Activated CD4-positive, alpha-beta T cell treated with anti-CD3 and anti-CD28 coated beads, Interleukin-2, amount 10 ng/mL, durations not matched to agents 24 days and 14 days (primary cell): ENCODE measurements at regions not wholly inside any gene's neighbourhood (a gene's known extent, or its start where the extent isn't known, plus 50 kb on each side); places are given as distances from the start of the nearest gene placed in this dataset.

Experiments used
- DNase-seq: peaks from one replicate; pipeline ENCODE4 v3.0.0; 2022
- H3K27ac Mint-ChIP-seq: one replicate; pipeline ENCODE4 v1.8.0; 2022; ENCODE audit warnings: mild to moderate bottlenecking, mixed read lengths
- H3K27me3 Mint-ChIP-seq: one replicate; pipeline ENCODE4 v1.8.0; 2022; ENCODE audit warnings: mixed read lengths
- H3K36me3 Mint-ChIP-seq: one replicate; pipeline ENCODE4 v1.8.0; 2022; ENCODE audit warnings: low read depth, mild to moderate bottlenecking, mixed read lengths
- H3K4me1 Mint-ChIP-seq: one replicate; pipeline ENCODE4 v1.8.0; 2021; ENCODE audit warnings: mixed read lengths
- H3K4me3 Mint-ChIP-seq: one replicate; pipeline ENCODE4 v1.8.0; 2022; ENCODE audit warnings: mild to moderate bottlenecking, moderate library complexity, mixed read lengths
- H3K9me3 Mint-ChIP-seq: one replicate; pipeline ENCODE4 v1.8.0; 2021; ENCODE audit warnings: mixed read lengths
- intact Hi-C: fragments of 100-400 bp; cut with micrococcal nuclease; formaldehyde crosslinking; loops from one replicate; pipeline ENCODE4 v1.15.1; 2023

- Mint-ChIP-seq H3K27ac (no peak overlapping the region), H3K4me3 (no peak overlapping the region), H3K27me3 (peaks cover 1% of the 10 kb centered on the region), H3K36me3 (no peaks in the 10 kb centered on the region), H3K9me3 (no peaks in the 10 kb centered on the region), H3K4me1 (no peaks in the 10 kb centered on the region)
- DNase-seq, result no peak
- intact Hi-C loops, result no loop called here
Measured at GRCh38 chr1:232499188-232499587, 130.7 kb downstream of the SIPA1L2 start.

- peaks cover 1% of the 10 kb centered on the region for H3K27me3 Mint-ChIP-seq
- H3K4me3 Mint-ChIP-seq, result no peak overlapping the region
- H3K27ac Mint-ChIP-seq, result no peak overlapping the region
- H3K36me3 Mint-ChIP-seq, result no peaks in the 10 kb centered on the region
- H3K9me3 Mint-ChIP-seq, result no peaks in the 10 kb centered on the region
- no peak for DNase-seq
- intact Hi-C loops, result no loop called here
- no peaks in the 10 kb centered on the region for H3K4me1 Mint-ChIP-seq
Measured at GRCh38 chr1:232493869-232494268, 136.1 kb downstream of the SIPA1L2 start.

GRCh38 chr1:232489256-232489655, 140.7 kb downstream of the SIPA1L2 start:
- H3K36me3 Mint-ChIP-seq, result no peaks in the 10 kb centered on the region
- DNase-seq, result no peak
- H3K27me3 Mint-ChIP-seq, result no peaks in the 10 kb centered on the region
- H3K4me3 Mint-ChIP-seq, result no peak overlapping the region
- H3K9me3 Mint-ChIP-seq, result no peaks in the 10 kb centered on the region
- no peak overlapping the region for H3K27ac Mint-ChIP-seq
- intact Hi-C loops, result no loop called here
- H3K4me1 Mint-ChIP-seq, result no peaks in the 10 kb centered on the region

- Mint-ChIP-seq H3K4me1 (no peaks in the 10 kb centered on the region), H3K27me3 (no peaks in the 10 kb centered on the region), H3K4me3 (no peak overlapping the region), H3K36me3 (no peaks in the 10 kb centered on the region), H3K9me3 (no peaks in the 10 kb centered on the region), H3K27ac (no peak overlapping the region)
- DNase-seq, result no peak
- intact Hi-C loops, result no loop called here
Measured at GRCh38 chr1:232487236-232487635, 142.7 kb downstream of the SIPA1L2 start.

GRCh38 chr1:232486454-232487207, 143.3 kb downstream of the SIPA1L2 start:
- no peaks in the 10 kb centered on the region for H3K36me3 Mint-ChIP-seq
- no peaks in the 10 kb centered on the region for H3K27me3 Mint-ChIP-seq
- H3K27ac Mint-ChIP-seq, result no peak overlapping the region
- DNase-seq, result no peak
- H3K4me1 Mint-ChIP-seq, result no peaks in the 10 kb centered on the region
- H3K4me3 Mint-ChIP-seq, result no peak overlapping the region
- intact Hi-C loops, result no loop called here
- no peaks in the 10 kb centered on the region for H3K9me3 Mint-ChIP-seq

GRCh38 chr1:232486006-232486405, 143.9 kb downstream of the SIPA1L2 start:
- no peaks in the 10 kb centered on the region for H3K36me3 Mint-ChIP-seq
- H3K27me3 Mint-ChIP-seq, result no peaks in the 10 kb centered on the region
- H3K4me3 Mint-ChIP-seq, result no peak overlapping the region
- intact Hi-C loops, result no loop called here
- DNase-seq, result no peak
- no peak overlapping the region for H3K27ac Mint-ChIP-seq
- H3K9me3 Mint-ChIP-seq, result no peaks in the 10 kb centered on the region
- no peaks in the 10 kb centered on the region for H3K4me1 Mint-ChIP-seq

- no peaks in the 10 kb centered on the region for H3K36me3 Mint-ChIP-seq
- intact Hi-C loops, result no loop called here
- H3K4me3 Mint-ChIP-seq, result no peak overlapping the region
- no peaks in the 10 kb centered on the region for H3K4me1 Mint-ChIP-seq
- no peaks in the 10 kb centered on the region for H3K9me3 Mint-ChIP-seq
- no peak for DNase-seq
- no peak overlapping the region for H3K27ac Mint-ChIP-seq
- peaks cover under 1% of the 10 kb centered on the region for H3K27me3 Mint-ChIP-seq
Measured at GRCh38 chr1:232484856-232485255, 145.1 kb downstream of the SIPA1L2 start.

- Mint-ChIP-seq H3K36me3 (no peaks in the 10 kb centered on the region), H3K9me3 (no peaks in the 10 kb centered on the region), H3K4me3 (no peak overlapping the region), H3K27ac (no peak overlapping the region), H3K27me3 (peaks cover 2% of the 10 kb centered on the region), H3K4me1 (no peaks in the 10 kb centered on the region)
- intact Hi-C loops, result no loop called here
- DNase-seq, result no peak
Measured at GRCh38 chr1:232483826-232484225, 146.1 kb downstream of the SIPA1L2 start.

- H3K4me3 Mint-ChIP-seq, result no peak overlapping the region
- no peak overlapping the region for H3K27ac Mint-ChIP-seq
- intact Hi-C loops, result no loop called here
- H3K9me3 Mint-ChIP-seq, result no peaks in the 10 kb centered on the region
- no peaks in the 10 kb centered on the region for H3K4me1 Mint-ChIP-seq
- peaks cover 8% of the 10 kb centered on the region for H3K27me3 Mint-ChIP-seq
- no peaks in the 10 kb centered on the region for H3K36me3 Mint-ChIP-seq
- DNase-seq, result no peak
Measured at GRCh38 chr1:232481091-232481490, 148.8 kb downstream of the SIPA1L2 start.

GRCh38 chr1:232477728-232478127, 152.2 kb downstream of the SIPA1L2 start:
- Mint-ChIP-seq H3K4me3 (no peak overlapping the region), H3K36me3 (no peaks in the 10 kb centered on the region), H3K4me1 (no peaks in the 10 kb centered on the region), H3K27me3 (peaks cover 8% of the 10 kb centered on the region), H3K9me3 (no peaks in the 10 kb centered on the region), H3K27ac (no peak overlapping the region)
- intact Hi-C loops, result no loop called here
- no peak for DNase-seq

GRCh38 chr1:232476538-232476950, 153.4 kb downstream of the SIPA1L2 start:
- peaks cover 8% of the 10 kb centered on the region for H3K27me3 Mint-ChIP-seq
- no peak overlapping the region for H3K27ac Mint-ChIP-seq
- intact Hi-C loops, result no loop called here
- no peak overlapping the region for H3K4me3 Mint-ChIP-seq
- DNase-seq, result no peak
- H3K36me3 Mint-ChIP-seq, result no peaks in the 10 kb centered on the region
- peaks cover 2% of the 10 kb centered on the region for H3K4me1 Mint-ChIP-seq
- H3K9me3 Mint-ChIP-seq, result peaks cover 4% of the 10 kb centered on the region

- no peak for DNase-seq
- H3K27ac Mint-ChIP-seq, result no peak overlapping the region
- H3K27me3 Mint-ChIP-seq, result peaks cover 7% of the 10 kb centered on the region
- no peak overlapping the region for H3K4me3 Mint-ChIP-seq
- intact Hi-C loops, result no loop called here
- H3K4me1 Mint-ChIP-seq, result peaks cover 8% of the 10 kb centered on the region
- H3K36me3 Mint-ChIP-seq, result peaks cover 4% of the 10 kb centered on the region
- peaks cover 7% of the 10 kb centered on the region for H3K9me3 Mint-ChIP-seq
Measured at GRCh38 chr1:232474826-232475225, 155.1 kb downstream of the SIPA1L2 start.

- Mint-ChIP-seq H3K9me3 (peaks cover 7% of the 10 kb centered on the region), H3K4me3 (no peak overlapping the region), H3K36me3 (peaks cover 4% of the 10 kb centered on the region), H3K27ac (no peak overlapping the region), H3K4me1 (peaks cover 8% of the 10 kb centered on the region), H3K27me3 (peaks cover 5% of the 10 kb centered on the region)
- intact Hi-C loops, result no loop called here
- DNase-seq, result no peak
Measured at GRCh38 chr1:232473900-232474299, 156.0 kb downstream of the SIPA1L2 start.

- DNase-seq, result no peak
- Mint-ChIP-seq H3K4me1 (peaks cover 8% of the 10 kb centered on the region), H3K4me3 (no peak overlapping the region), H3K9me3 (peaks cover 7% of the 10 kb centered on the region), H3K27ac (no peak overlapping the region), H3K27me3 (peaks cover 5% of the 10 kb centered on the region), H3K36me3 (peaks cover 4% of the 10 kb centered on the region)
- intact Hi-C loops, result no loop called here
Measured at GRCh38 chr1:232473324-232473723, 156.6 kb downstream of the SIPA1L2 start.

GRCh38 chr1:232472485-232473041, 157.4 kb downstream of the SIPA1L2 start:
- no peak for DNase-seq
- intact Hi-C loops, result no loop called here
- H3K4me3 Mint-ChIP-seq, result no peak overlapping the region
- H3K36me3 Mint-ChIP-seq, result peaks cover 4% of the 10 kb centered on the region
- H3K27ac Mint-ChIP-seq, result no peak overlapping the region
- H3K27me3 Mint-ChIP-seq, result peaks cover 2% of the 10 kb centered on the region
- peaks cover 7% of the 10 kb centered on the region for H3K9me3 Mint-ChIP-seq
- H3K4me1 Mint-ChIP-seq, result peaks cover 8% of the 10 kb centered on the region
